SK-N-SH treated with all-trans-retinoic acid at 6 μM for 48 hours (cell line): ENCODE measurements at regions not wholly inside any gene's neighbourhood (a gene's known extent, or its start where the extent isn't known, plus 50 kb on each side); places are given as distances from the start of the nearest gene placed in this dataset.
A peak's percentile ranks its signal among the peaks of the same experiment; 100 is the strongest.

Experiments
- ATAC-seq: fragments of 200-7000 bp; cut with Tn5 transposase; 3 replicates; pipeline ENCODE4 v1.9.1; 2020; ENCODE audit warnings: mild to moderate bottlenecking, moderate library complexity
- ARNTL ChIP-seq: fragments of 450-650 bp; formaldehyde crosslinking; IDR thresholded peaks from 2 replicates; pipeline ENCODE4 v1.5.0; 2020; ENCODE audit warnings: low read depth, mild to moderate bottlenecking, moderate library complexity, borderline replicate concordance
- BACH2 ChIP-seq: fragments of 250-450 bp; sonication (Bioruptor Pico); IDR thresholded peaks from 2 replicates; pipeline ENCODE4 v1.9.0; 2021; ENCODE audit warnings: mild to moderate bottlenecking, borderline replicate concordance
- CSDC2 ChIP-seq: fragments of 250-450 bp; sonication (Bioruptor Pico); IDR thresholded peaks from 2 replicates; pipeline ENCODE4 v1.5.0; 2020; ENCODE audit warnings: mild to moderate bottlenecking, moderate library complexity
- ESRRG ChIP-seq: fragments of 250-450 bp; sonication (Bioruptor Pico); IDR thresholded peaks from 2 replicates; pipeline ENCODE4 v1.6.1; 2021; ENCODE audit warnings: mild to moderate bottlenecking
- GLIS3 ChIP-seq: fragments of 250-450 bp; sonication (Bioruptor Pico); IDR thresholded peaks from 2 replicates; pipeline ENCODE4 v1.5.0; 2020; ENCODE audit warnings: mild to moderate bottlenecking, moderate library complexity
- ISL1 ChIP-seq: fragments of 250-450 bp; sonication (Bioruptor Pico); IDR thresholded peaks from 2 replicates; pipeline ENCODE4 v2.1.2; 2022; ENCODE audit warnings: mild to moderate bottlenecking, moderate library complexity
- OSR1 ChIP-seq: fragments of 250-450 bp; sonication (Bioruptor Pico); IDR thresholded peaks from 2 replicates; pipeline ENCODE4 v1.8.0; 2022; ENCODE audit warnings: moderate library complexity, mild to moderate bottlenecking, inconsistent platforms
- RARB ChIP-seq: fragments of 250-450 bp; sonication (Bioruptor Pico); IDR thresholded peaks from 2 replicates; pipeline ENCODE4 v1.8.0; 2021; ENCODE audit warnings: mild to moderate bottlenecking, moderate library complexity
- SNAI2 ChIP-seq: fragments of 250-450 bp; sonication (Bioruptor Pico); IDR thresholded peaks from 2 replicates; pipeline ENCODE4 v1.5.0; 2020; ENCODE audit warnings: mild to moderate bottlenecking, moderate library complexity
- TCF4 ChIP-seq: fragments of 250-450 bp; sonication (Bioruptor Pico); IDR thresholded peaks from 2 replicates; pipeline ENCODE4 v1.8.0; 2021; ENCODE audit warnings: mild to moderate bottlenecking, moderate library complexity, borderline replicate concordance
- TOX ChIP-seq: fragments of 250-450 bp; sonication (Bioruptor Pico); IDR thresholded peaks from 2 replicates; pipeline ENCODE4 v1.8.0; 2021; ENCODE audit warnings: mild to moderate bottlenecking, moderate library complexity, borderline replicate concordance
- ZC3H10 ChIP-seq: fragments of 250-450 bp; sonication (Bioruptor Pico); IDR thresholded peaks from 2 replicates; pipeline ENCODE4 v1.5.1; 2021; ENCODE audit warnings: mild to moderate bottlenecking, moderate library complexity
- ZFP3 ChIP-seq: fragments of 250-450 bp; sonication (Bioruptor Pico); IDR thresholded peaks from 2 replicates; pipeline ENCODE4 v1.5.0; 2020; ENCODE audit warnings: mild to moderate bottlenecking, moderate library complexity
- ZNF565 ChIP-seq: fragments of 450-650 bp; formaldehyde crosslinking; conservative IDR thresholded peaks from 2 replicates; pipeline ENCODE4 v1.5.0; 2020; ENCODE audit warnings: low read depth, mild to moderate bottlenecking, moderate library complexity
- ZNF70 ChIP-seq: fragments of 450-650 bp; formaldehyde crosslinking; IDR thresholded peaks from 2 replicates; pipeline ENCODE4 v1.5.0; 2020; ENCODE audit warnings: mild to moderate bottlenecking, moderate library complexity
- ZNF8 ChIP-seq: fragments of 450-650 bp; formaldehyde crosslinking; IDR thresholded peaks from 2 replicates; pipeline ENCODE4 v1.5.0; 2020; ENCODE audit warnings: mild to moderate bottlenecking, moderate library complexity
- TF ChIP-seq, protein P1 (sequence below): fragments of 250-450 bp; sonication (Bioruptor Pico); IDR thresholded peaks from 2 replicates; pipeline ENCODE4 v1.5.0; 2020; ENCODE audit warnings: mild to moderate bottlenecking, moderate library complexity
- TF ChIP-seq, protein P2 (sequence below): fragments of 250-450 bp; sonication (Bioruptor Pico); IDR thresholded peaks from 2 replicates; pipeline ENCODE4 v1.8.0; 2021; ENCODE audit warnings: low read depth, mild to moderate bottlenecking, moderate library complexity, borderline replicate concordance
- TF ChIP-seq, protein P3 (sequence below): fragments of 250-450 bp; sonication (Bioruptor Pico); IDR thresholded peaks from 2 replicates; pipeline ENCODE4 v1.8.0; 2020; ENCODE audit warnings: mild to moderate bottlenecking, moderate library complexity, borderline replicate concordance
- TF ChIP-seq, protein P4 (sequence below): fragments of 250-450 bp; sonication (Bioruptor Pico); IDR thresholded peaks from 2 replicates; pipeline ENCODE4 v1.5.1; 2020; ENCODE audit warnings: low read depth, mild to moderate bottlenecking, moderate library complexity

DNA sequence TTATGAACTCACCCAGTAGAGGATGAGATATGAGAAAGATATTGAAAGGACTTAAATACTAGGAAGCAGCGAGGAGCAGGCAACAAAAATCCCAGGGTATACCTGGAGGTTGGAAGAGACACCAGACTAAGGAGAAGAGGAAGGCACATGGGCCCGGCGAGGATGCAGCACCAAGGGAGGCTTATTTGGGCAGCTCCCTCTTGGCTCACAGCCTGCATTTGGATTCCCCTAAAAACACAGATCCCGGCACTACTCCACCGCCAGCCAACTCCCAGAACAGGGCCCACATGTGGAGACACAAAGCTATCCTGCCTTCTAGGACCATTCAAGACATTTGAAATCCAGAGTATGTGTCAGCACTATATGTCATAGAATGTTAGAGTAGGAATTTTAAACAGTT is 199.8 kb upstream of the FBXL7 start:
- ATAC-seq: no peak
- TF ChIP-seq, protein P1, sequence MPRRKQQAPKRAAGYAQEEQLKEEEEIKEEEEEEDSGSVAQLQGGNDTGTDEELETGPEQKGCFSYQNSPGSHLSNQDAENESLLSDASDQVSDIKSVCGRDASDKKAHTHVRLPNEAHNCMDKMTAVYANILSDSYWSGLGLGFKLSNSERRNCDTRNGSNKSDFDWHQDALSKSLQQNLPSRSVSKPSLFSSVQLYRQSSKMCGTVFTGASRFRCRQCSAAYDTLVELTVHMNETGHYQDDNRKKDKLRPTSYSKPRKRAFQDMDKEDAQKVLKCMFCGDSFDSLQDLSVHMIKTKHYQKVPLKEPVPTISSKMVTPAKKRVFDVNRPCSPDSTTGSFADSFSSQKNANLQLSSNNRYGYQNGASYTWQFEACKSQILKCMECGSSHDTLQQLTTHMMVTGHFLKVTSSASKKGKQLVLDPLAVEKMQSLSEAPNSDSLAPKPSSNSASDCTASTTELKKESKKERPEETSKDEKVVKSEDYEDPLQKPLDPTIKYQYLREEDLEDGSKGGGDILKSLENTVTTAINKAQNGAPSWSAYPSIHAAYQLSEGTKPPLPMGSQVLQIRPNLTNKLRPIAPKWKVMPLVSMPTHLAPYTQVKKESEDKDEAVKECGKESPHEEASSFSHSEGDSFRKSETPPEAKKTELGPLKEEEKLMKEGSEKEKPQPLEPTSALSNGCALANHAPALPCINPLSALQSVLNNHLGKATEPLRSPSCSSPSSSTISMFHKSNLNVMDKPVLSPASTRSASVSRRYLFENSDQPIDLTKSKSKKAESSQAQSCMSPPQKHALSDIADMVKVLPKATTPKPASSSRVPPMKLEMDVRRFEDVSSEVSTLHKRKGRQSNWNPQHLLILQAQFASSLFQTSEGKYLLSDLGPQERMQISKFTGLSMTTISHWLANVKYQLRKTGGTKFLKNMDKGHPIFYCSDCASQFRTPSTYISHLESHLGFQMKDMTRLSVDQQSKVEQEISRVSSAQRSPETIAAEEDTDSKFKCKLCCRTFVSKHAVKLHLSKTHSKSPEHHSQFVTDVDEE (CRISPR knock-in tag): no peak
- TF ChIP-seq, protein P2, sequence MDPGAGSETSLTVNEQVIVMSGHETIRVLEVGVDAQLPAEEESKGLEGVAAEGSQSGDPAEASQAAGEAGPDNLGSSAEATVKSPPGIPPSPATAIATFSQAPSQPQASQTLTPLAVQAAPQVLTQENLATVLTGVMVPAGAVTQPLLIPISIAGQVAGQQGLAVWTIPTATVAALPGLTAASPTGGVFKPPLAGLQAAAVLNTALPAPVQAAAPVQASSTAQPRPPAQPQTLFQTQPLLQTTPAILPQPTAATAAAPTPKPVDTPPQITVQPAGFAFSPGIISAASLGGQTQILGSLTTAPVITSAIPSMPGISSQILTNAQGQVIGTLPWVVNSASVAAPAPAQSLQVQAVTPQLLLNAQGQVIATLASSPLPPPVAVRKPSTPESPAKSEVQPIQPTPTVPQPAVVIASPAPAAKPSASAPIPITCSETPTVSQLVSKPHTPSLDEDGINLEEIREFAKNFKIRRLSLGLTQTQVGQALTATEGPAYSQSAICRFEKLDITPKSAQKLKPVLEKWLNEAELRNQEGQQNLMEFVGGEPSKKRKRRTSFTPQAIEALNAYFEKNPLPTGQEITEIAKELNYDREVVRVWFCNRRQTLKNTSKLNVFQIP: no peak
- TF ChIP-seq, protein P3, sequence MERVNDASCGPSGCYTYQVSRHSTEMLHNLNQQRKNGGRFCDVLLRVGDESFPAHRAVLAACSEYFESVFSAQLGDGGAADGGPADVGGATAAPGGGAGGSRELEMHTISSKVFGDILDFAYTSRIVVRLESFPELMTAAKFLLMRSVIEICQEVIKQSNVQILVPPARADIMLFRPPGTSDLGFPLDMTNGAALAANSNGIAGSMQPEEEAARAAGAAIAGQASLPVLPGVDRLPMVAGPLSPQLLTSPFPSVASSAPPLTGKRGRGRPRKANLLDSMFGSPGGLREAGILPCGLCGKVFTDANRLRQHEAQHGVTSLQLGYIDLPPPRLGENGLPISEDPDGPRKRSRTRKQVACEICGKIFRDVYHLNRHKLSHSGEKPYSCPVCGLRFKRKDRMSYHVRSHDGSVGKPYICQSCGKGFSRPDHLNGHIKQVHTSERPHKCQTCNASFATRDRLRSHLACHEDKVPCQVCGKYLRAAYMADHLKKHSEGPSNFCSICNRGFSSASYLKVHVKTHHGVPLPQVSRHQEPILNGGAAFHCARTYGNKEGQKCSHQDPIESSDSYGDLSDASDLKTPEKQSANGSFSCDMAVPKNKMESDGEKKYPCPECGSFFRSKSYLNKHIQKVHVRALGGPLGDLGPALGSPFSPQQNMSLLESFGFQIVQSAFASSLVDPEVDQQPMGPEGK (CRISPR knock-in tag): no peak
- TF ChIP-seq CSDC2 (CRISPR knock-in tag): no peak
- no peak for TF ChIP-seq ZC3H10
- TF ChIP-seq SNAI2 (CRISPR knock-in tag): no peak
- no peak for TF ChIP-seq ZNF70 (CRISPR knock-in tag)
- TF ChIP-seq, protein P4, sequence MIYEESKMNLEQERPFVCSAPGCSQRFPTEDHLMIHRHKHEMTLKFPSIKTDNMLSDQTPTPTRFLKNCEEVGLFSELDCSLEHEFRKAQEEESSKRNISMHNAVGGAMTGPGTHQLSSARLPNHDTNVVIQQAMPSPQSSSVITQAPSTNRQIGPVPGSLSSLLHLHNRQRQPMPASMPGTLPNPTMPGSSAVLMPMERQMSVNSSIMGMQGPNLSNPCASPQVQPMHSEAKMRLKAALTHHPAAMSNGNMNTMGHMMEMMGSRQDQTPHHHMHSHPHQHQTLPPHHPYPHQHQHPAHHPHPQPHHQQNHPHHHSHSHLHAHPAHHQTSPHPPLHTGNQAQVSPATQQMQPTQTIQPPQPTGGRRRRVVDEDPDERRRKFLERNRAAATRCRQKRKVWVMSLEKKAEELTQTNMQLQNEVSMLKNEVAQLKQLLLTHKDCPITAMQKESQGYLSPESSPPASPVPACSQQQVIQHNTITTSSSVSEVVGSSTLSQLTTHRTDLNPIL (CRISPR knock-in tag): no peak
- no peak for TF ChIP-seq GLIS3
- no peak for TF ChIP-seq ZFP3 (CRISPR knock-in tag)
- TF ChIP-seq ZNF565 (CRISPR knock-in tag): no peak
- no peak for TF ChIP-seq ESRRG (CRISPR knock-in tag)
- TF ChIP-seq TCF4 (CRISPR knock-in tag): no peak
- no peak for TF ChIP-seq BACH2 (CRISPR knock-in tag)
- no peak for TF ChIP-seq ZNF8 (CRISPR knock-in tag)
- no peak for TF ChIP-seq RARB (CRISPR knock-in tag)
- TF ChIP-seq ISL1 (CRISPR knock-in tag): no peak
- no peak for TF ChIP-seq OSR1 (CRISPR knock-in tag)

DNA sequence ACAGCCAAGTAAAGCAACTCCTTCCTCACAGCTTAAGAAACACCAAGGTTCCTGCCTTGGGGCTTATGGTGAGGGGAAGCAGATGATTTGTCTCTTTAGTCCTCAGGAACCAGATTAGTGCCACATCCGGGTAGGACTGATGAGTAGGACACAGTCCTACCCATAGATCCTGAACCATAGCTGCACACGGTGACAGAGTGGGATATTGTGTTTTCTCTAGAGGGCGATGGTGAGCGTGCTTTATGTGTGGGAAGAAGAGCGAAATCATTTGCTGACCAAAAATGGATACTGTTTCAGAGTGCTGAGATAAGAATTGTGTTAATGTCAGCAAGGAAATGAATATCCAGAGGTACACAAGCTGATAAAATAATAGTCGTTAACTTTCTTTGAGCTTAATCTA is 209.0 kb upstream of the FBXL7 start:
- no peak for ATAC-seq

DNA sequence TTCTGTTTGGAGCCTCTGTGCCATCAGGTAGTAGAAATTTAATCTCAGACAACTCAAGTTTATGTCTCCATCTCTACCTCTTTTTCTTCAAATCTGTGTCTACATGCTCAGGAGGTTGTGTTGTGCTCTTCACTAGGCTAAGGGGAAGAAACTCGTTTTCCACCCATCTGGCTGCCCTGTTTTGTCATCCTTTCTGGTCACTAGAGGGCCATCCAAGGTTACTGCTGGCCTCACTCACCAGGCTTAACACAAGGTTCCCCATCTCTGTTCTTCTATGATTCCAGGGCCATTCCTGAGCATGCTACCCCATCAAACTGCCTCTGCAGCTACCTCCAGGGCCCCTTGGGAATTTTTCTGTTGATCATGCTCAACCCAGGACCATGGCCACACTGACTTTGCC is 213.3 kb upstream of the FBXL7 start:
- peak; percentile 42; the same call in 1 of the 3 replicates for ATAC-seq
- TF ChIP-seq ISL1 (CRISPR knock-in tag) (no peak), OSR1 (CRISPR knock-in tag) (no peak), TOX (no peak), GLIS3 (no peak), ZC3H10 (no peak), TCF4 (CRISPR knock-in tag) (no peak), ZFP3 (CRISPR knock-in tag) (no peak), CSDC2 (CRISPR knock-in tag) (no peak), BACH2 (CRISPR knock-in tag) (no peak), ZNF8 (CRISPR knock-in tag) (no peak), ARNTL (no peak), ZNF70 (CRISPR knock-in tag) (no peak), ESRRG (CRISPR knock-in tag) (no peak), RARB (CRISPR knock-in tag) (no peak), ZNF565 (CRISPR knock-in tag) (no peak)
- TF ChIP-seq, protein P1 (CRISPR knock-in tag): no peak
- TF ChIP-seq, protein P3 (CRISPR knock-in tag): no peak
- TF ChIP-seq, protein P4 (CRISPR knock-in tag): no peak
- TF ChIP-seq, protein P2: no peak

More for the DNA sequence above, 209.0 kb upstream of the FBXL7 start:
- TF ChIP-seq ARNTL: no peak
- TF ChIP-seq ZNF8 (CRISPR knock-in tag): no peak
